SJCRH30 (cell line): ENCODE measurements at regions not wholly inside any gene's neighbourhood (a gene's known extent, or its start where the extent isn't known, plus 50 kb on each side); places are given as distances from the start of the nearest gene placed in this dataset.

Source experiments
- DNase-seq, 2 experiments: peaks; one replicate each; pipeline ENCODE4 v3.0.0-alpha.2; 2015 to 2020
- H3K27ac ChIP-seq: fragments of 250-450 bp; sonication (Bioruptor Pico); 2 replicates; pipeline ENCODE4 v1.5.1; 2020; ENCODE audit warnings: mild to moderate bottlenecking, moderate library complexity
- H3K27me3 ChIP-seq: fragments of 250-450 bp; sonication (Bioruptor Pico); 2 replicates; pipeline ENCODE4 v1.5.1; 2020; ENCODE audit warnings: mild to moderate bottlenecking, moderate library complexity
- H3K36me3 ChIP-seq: fragments of 250-450 bp; sonication (Bioruptor Pico); 2 replicates; pipeline ENCODE4 v1.5.1; 2020; ENCODE audit warnings: mild to moderate bottlenecking, moderate library complexity
- H3K4me1 ChIP-seq: fragments of 250-450 bp; sonication (Bioruptor Pico); 2 replicates; pipeline ENCODE4 v1.5.1; 2020; ENCODE audit warnings: mild to moderate bottlenecking, moderate library complexity
- H3K4me3 ChIP-seq: fragments of 250-450 bp; sonication (Bioruptor Pico); 2 replicates; pipeline ENCODE4 v1.5.1; 2020; ENCODE audit warnings: mild to moderate bottlenecking, moderate library complexity
- H3K9me3 ChIP-seq: fragments of 250-450 bp; sonication (Bioruptor Pico); replicated peaks from 2 replicates; pipeline ENCODE4 v1.5.1; 2020; ENCODE audit warnings: mild to moderate bottlenecking, moderate library complexity

DNA sequence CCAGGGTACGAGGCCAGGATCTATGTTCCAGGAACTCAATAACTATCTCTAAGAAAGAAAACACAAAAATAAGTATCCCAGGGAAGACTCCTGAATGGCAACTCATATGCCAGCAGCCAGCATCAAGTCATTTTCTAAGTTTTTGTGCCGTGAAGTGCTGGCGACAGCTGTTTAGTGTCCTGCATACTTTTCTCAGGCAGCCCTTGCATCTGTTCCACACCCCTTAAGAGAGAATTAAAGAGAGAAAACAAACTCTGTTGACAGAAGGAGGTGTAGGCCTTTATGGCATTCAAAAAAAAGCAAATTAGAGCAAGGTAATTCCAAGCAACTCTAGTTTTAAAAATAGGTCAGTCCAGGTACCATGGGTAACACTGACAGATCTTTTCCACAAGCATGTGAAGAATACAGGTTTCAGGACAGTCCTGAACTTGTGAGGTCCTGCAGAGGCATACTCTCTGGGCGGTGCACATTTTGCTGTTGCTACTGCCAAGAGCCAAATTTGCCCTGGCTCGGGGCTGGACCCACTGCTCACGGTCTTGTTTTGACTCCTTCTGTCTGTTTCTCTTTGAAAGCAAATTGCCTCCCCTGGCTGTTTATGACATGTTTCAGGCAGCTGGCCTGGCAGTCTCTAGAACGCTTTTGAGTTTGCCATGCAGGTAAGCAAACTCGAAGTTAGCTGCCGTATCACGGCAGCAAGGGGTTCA, 252.1 kb upstream of the ADAMTS9 start:
- no peaks in the 10 kb centered on the region for H3K27me3 ChIP-seq
- H3K4me1 ChIP-seq: peaks cover 8% of the 10 kb centered on the region; the same call in 1 of the 2 replicates
- H3K27ac ChIP-seq: peak overlapping the region; percentile 9; the same call in 1 of the 2 replicates
- peak; percentile 22 to 56 for DNase-seq
- no peaks in the 10 kb centered on the region for H3K36me3 ChIP-seq
- H3K9me3 ChIP-seq: no peaks in the 10 kb centered on the region
- no peak overlapping the region for H3K4me3 ChIP-seq

DNA sequence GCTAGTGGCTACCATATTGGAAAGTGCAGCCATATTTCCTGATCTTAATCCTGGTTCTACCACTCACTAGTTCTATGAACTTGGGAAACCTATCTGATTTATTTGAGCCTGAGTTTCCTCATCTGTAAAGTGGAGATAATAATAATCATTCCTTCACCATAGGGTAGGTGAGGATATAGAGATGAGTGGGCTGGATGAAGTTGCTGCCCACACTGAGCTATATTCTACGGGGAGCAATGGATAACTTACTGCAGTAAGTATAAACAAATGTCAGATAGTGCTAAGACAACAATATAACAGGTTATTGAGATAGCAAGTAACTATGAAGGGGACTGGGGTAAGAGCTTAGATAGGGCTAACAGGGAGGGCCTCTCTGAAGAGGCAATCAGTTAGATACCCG, 251.5 kb upstream of the ADAMTS9 start:
- no peaks in the 10 kb centered on the region for H3K36me3 ChIP-seq
- no peak for DNase-seq
- peaks cover 8% of the 10 kb centered on the region; the same call in 1 of the 2 replicates for H3K4me1 ChIP-seq
- no peaks in the 10 kb centered on the region for H3K9me3 ChIP-seq
- no peak overlapping the region for H3K4me3 ChIP-seq
- H3K27ac ChIP-seq: peak overlapping the region; percentile 9; the same call in 1 of the 2 replicates
- no peaks in the 10 kb centered on the region for H3K27me3 ChIP-seq

DNA sequence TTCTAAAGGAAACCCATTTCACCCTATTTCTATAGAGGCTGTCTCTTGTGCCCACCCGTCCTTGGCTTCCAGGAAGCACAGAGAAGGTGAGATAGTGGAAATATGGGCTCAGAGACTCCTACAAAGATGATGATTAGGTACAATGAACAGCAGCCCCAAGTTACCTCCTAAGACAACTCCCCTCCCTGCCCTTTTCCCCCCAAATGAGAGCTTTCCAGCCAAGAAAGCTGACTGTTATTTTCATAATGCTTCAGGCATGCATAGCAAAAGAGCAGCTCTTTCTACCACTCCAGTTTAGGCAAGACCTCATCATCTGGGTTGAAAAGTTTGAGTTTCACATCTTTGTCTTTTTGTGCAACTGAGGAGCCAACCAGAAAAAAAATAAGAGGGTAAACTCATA, 248.8 kb upstream of the ADAMTS9 start:
- Histone ChIP-seq H3K27ac (no peak overlapping the region), H3K4me1 (peaks cover 8% of the 10 kb centered on the region; the same call in 1 of the 2 replicates), H3K9me3 (no peaks in the 10 kb centered on the region), H3K36me3 (no peaks in the 10 kb centered on the region), H3K4me3 (no peak overlapping the region), H3K27me3 (no peaks in the 10 kb centered on the region)
- DNase-seq: no peak

DNA sequence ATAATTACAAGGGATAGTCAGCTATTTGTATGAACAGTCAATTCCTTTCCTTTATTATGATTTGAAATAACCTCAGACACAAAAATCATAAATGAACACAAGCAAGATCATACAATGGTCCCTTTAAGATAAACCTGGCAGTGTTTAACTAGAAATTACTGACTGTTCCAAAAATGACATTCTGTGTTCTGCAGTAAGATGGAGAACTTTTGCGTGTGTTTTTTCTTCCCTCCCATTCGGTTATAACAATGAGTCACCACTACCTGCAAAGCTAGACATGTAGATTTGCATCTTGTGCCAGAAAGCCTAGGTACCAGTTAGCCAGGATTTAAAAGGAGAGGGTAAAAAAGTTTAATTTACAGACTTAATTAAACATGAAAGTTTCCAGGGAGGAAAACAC, 248.2 kb upstream of the ADAMTS9 start:
- no peak for DNase-seq
- H3K27me3 ChIP-seq: no peaks in the 10 kb centered on the region
- no peak overlapping the region for H3K27ac ChIP-seq

DNA sequence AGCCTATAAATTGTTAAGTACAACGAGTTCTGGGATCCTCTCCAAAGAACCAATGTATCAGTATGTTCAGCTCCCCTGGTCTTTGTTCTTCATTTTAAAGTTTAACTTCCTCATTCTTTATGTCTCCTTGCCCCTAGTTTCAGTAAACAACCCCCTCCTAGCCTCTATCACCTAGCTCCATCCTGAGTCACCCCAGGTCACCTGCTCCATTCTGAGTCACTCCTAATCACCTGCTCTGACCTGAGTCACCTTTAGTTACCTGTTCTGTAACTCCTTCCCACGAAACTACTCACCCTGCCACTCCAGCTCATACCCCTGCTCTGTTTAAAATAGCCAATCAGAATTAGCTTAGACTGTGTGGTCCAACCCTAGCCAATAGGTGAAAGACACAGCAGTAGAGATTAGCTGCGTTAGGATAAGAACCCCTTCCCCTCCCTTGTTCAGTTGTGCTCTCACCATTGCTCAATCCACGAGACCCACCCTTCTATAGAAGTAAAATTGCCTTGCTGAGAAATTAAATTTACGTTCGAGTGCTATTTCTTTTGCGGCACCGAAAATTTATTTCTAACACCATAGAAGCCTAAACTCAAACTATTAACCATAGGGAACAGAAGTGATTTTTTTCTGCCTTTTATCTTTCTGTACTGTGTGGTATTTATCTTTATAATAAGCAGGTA, 245.0 kb upstream of the ADAMTS9 start:
- H3K27me3 ChIP-seq: no peaks in the 10 kb centered on the region
- no peaks in the 10 kb centered on the region for H3K9me3 ChIP-seq
- no peaks in the 10 kb centered on the region for H3K4me1 ChIP-seq
- H3K27ac ChIP-seq: no peak overlapping the region
- H3K36me3 ChIP-seq: no peaks in the 10 kb centered on the region
- DNase-seq: no peak
- no peak overlapping the region for H3K4me3 ChIP-seq

More for the DNA sequence above, 248.2 kb upstream of the ADAMTS9 start:
- Histone ChIP-seq H3K9me3 (no peaks in the 10 kb centered on the region), H3K4me3 (no peak overlapping the region), H3K4me1 (peaks cover 8% of the 10 kb centered on the region; the same call in 1 of the 2 replicates), H3K36me3 (no peaks in the 10 kb centered on the region)

DNA sequence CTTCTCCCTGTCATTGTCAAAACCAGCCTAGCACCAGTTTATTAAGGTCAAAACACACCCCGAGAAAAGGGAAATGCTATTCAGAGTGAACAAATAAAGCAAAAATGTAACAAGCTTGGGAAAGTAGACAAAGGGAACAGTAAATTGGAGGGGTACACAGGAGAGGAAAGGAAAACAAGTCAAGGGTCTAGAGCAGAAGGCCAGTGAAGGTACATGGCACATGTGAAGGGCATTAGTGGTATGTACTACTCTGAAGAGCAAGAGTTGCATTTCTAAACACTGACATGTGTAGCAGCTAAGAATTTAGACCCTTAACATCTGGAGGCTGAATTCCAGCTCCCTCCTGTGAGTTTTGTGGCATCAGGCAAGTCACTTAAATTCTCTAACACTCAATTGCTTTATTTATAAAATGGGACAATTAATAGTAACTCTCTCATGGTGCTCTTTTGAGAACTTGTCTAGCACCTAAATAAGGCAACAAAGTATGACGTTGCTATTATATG, 244.3 kb upstream of the ADAMTS9 start:
- DNase-seq: no peak
- Histone ChIP-seq H3K27ac (no peak overlapping the region), H3K36me3 (no peaks in the 10 kb centered on the region), H3K27me3 (no peaks in the 10 kb centered on the region), H3K4me3 (no peak overlapping the region), H3K9me3 (no peaks in the 10 kb centered on the region), H3K4me1 (no peaks in the 10 kb centered on the region)

DNA sequence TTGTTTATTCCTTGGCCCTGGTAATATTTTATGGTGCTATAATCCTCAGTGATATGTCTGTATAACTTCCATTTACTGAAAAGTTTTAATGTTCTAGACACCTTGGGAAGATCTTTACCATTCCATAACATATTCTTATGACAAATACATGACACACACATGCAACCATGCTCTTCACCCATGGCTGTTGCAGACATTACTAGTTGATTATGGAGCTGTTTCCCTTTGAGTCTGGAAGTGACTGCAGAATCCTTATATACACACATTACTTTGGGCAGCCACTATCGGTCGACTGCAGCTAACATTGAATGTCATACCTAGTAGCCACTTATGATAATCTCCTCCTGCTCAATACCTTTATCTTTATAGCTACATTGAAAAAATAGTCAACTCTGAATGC, 243.1 kb upstream of the ADAMTS9 start:
- Histone ChIP-seq H3K36me3 (no peaks in the 10 kb centered on the region), H3K27ac (no peak overlapping the region), H3K4me3 (no peak overlapping the region), H3K9me3 (no peaks in the 10 kb centered on the region), H3K4me1 (no peaks in the 10 kb centered on the region), H3K27me3 (no peaks in the 10 kb centered on the region)
- no peak for DNase-seq

DNA sequence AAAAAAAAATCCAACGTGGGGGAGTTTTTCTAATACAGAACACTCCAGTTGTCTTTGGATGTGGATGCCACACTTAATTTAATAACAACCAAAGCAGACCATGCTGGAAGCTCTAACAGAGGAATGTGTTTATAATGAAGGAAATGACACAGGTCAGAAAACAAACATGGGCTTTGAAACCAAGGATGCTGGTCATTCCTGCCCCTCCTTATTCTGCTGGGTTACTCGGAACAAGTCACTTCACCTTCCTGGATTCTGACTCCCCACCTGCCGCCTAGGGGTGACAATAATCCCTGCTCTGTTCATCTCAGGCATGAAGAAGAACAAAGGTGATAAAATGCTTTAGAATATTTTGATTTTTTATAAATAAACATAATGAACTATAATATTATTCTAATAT, 240.9 kb upstream of the ADAMTS9 start:
- DNase-seq: no peak
- Histone ChIP-seq H3K4me1 (peaks cover 9% of the 10 kb centered on the region), H3K27me3 (no peaks in the 10 kb centered on the region), H3K9me3 (no peaks in the 10 kb centered on the region), H3K4me3 (no peak overlapping the region), H3K36me3 (no peaks in the 10 kb centered on the region), H3K27ac (no peak overlapping the region)

DNA sequence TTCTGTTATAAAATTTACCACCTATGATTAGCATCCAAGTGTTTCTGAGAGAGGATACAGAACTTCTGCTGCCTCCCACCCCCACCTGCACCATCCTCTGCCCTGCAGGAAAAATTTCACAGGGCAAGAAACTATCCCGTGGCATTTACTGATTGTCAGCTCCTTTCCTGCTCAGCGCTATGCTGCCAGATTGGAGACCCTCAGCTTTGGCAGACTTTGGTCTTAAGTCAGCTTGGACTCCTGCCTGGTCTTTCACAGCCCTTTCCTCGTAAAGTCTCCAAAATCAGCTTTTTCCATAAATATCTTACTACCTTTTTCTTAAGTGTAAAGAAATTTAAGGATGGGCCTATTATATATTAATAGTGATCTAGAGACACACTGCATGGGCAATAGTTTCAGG, 239.9 kb upstream of the ADAMTS9 start:
- no peak for DNase-seq
- Histone ChIP-seq H3K4me1 (peaks cover 9% of the 10 kb centered on the region), H3K4me3 (no peak overlapping the region), H3K9me3 (no peaks in the 10 kb centered on the region), H3K36me3 (no peaks in the 10 kb centered on the region), H3K27me3 (no peaks in the 10 kb centered on the region), H3K27ac (no peak overlapping the region)

DNA sequence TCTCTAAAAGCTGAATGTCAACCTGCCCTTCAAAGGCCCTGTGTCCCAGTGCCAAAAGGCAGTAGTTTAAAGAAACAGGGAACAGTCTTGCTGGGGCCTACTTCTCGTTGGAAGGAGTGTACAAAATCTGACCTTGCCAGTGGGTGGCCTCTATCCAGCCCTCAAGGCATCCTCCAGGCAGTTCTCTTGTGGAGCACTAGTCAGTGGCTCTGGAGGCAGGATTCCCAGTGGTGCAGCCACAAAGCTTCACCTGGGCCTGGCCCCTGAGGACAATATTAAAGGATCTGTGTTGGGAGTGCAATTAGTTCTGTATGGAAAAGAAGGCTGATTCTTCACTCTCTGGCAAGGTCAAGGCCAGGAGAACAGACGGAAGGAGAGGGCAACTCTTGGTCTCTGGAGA, 237.8 kb upstream of the ADAMTS9 start:
- no peaks in the 10 kb centered on the region for H3K27me3 ChIP-seq
- no peaks in the 10 kb centered on the region for H3K9me3 ChIP-seq
- peak in 1 of 2 experiments; percentile 6 for DNase-seq
- H3K4me1 ChIP-seq: peaks cover 9% of the 10 kb centered on the region
- no peak overlapping the region for H3K27ac ChIP-seq
- no peak overlapping the region for H3K4me3 ChIP-seq
- no peaks in the 10 kb centered on the region for H3K36me3 ChIP-seq

DNA sequence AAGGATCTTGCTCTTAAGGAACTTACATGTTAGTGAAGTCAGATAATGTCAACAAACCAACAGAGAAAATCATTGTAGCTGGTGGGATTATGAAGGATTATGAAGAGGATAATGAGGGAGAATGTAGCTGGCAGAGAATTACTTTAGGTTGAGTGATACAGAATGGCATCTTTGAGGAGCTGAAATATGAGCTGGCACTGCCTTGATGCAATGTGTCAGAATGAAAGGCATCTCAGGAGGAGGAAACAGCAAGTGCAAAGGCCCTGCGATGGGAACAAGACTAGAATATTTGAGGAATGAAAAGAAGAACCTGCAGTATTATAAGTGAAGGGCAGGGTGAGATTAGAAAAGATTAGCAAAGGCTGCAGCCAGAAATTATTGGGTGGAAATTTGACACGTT, 237.2 kb upstream of the ADAMTS9 start:
- Histone ChIP-seq H3K27me3 (no peaks in the 10 kb centered on the region), H3K36me3 (no peaks in the 10 kb centered on the region), H3K4me3 (no peak overlapping the region), H3K27ac (no peak overlapping the region; the same call in 1 of the 2 replicates), H3K4me1 (peaks cover 9% of the 10 kb centered on the region), H3K9me3 (no peaks in the 10 kb centered on the region)
- DNase-seq: peak; percentile 13 to 73

DNA sequence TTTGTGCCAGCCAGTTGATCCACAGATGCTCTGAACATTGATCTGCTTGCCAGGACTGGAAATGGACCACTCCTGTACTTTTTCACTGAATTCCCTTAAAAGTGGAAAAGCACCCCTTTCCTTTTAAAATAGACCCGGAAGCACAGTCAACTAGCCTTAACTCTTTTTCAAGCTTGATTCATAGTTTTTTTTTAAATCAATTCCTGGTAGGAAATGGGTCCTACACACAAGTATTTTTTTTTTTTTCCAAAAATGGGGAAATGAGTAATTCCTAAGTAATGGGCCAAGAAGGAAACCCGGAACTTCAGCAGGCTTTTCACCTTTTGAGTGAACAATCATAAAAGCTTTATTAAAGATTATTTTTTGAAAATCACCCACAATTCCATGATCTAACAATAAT, 234.4 kb upstream of the ADAMTS9 start:
- H3K4me3 ChIP-seq: no peak overlapping the region
- no peaks in the 10 kb centered on the region for H3K36me3 ChIP-seq
- H3K4me1 ChIP-seq: peaks cover 11% of the 10 kb centered on the region
- no peak overlapping the region for H3K27ac ChIP-seq
- no peaks in the 10 kb centered on the region for H3K27me3 ChIP-seq
- no peaks in the 10 kb centered on the region for H3K9me3 ChIP-seq
- no peak for DNase-seq

DNA sequence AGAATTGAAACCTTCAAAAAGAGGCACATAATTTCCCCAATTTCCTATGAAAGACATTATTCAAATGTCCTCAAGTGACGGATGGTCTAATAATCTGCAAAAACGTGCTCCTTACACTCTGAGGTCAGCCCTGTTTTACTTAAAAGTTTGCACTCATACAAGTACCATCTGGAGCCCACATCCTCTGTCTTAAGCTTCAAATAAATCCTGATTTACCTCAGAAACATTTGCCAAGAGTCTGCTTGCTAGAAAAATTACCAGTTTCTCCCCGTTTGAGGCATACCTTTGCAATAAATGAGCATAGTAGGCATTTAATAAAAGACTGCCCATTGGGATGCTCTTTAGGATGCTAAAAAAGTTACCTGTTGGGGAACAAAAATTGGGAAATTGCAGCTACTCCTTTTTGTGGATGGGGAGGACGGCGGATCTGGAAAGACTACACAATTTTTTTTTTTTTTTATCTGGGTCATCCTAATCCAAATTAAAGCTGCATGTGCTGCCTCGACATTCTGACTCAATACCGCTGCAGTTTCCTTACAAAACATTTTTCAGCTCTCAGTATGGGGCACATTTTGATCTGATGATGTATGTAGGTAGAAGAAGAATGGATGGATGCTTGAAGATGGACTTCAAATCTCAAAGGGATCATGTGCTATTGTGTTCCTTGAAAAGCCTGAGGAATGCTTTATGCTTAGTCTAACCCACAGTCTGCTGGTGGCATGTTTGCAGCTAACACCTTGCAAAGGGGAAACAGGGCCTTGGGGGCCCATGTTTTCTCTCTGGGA, 233.7 kb upstream of the ADAMTS9 start:
- Histone ChIP-seq H3K27ac (no peak overlapping the region), H3K9me3 (no peaks in the 10 kb centered on the region), H3K4me3 (no peak overlapping the region), H3K4me1 (peaks cover 12% of the 10 kb centered on the region), H3K27me3 (no peaks in the 10 kb centered on the region), H3K36me3 (no peaks in the 10 kb centered on the region)
- DNase-seq: no peak

DNA sequence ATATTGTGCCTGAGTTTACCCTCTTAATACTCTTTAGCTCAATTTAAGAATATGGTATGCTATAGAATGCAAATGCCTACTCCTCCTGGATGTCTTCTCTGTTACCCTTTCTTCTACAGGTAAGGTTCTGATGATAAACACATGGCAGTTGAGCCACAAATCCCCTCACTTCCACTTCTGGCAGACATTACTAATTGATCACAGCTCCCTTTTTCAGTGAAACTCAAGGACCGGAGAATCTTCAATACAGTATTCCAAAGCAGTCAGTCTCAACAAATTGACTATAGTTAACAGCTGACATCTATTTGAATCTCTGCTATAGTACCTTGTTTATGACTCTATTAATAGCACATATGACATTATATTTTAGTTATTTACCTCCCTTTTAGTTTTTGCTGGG, 232.1 kb upstream of the ADAMTS9 start:
- Histone ChIP-seq H3K9me3 (no peaks in the 10 kb centered on the region), H3K27ac (no peak overlapping the region), H3K4me1 (peaks cover 12% of the 10 kb centered on the region), H3K36me3 (no peaks in the 10 kb centered on the region), H3K27me3 (no peaks in the 10 kb centered on the region), H3K4me3 (no peak overlapping the region)
- DNase-seq: no peak

DNA sequence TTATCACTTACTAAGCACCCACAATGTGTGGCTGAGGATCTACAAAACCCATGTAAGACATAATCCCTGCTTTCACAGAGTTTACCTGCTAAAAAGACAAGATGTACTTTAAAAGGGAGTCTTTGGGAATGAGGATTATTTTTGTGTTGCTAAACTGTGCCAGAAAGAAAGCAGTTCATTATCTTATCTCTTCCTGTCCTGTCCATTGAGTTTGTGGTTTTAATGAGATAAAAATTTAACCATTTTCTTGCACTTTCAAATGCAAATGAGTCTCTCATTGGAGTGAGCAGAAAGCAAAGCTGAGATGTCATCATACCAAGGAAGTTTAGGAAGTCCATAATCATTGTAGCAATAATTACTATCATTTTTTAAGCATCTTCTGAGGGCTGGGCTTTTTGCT, 231.2 kb upstream of the ADAMTS9 start:
- no peak for DNase-seq
- Histone ChIP-seq H3K27me3 (no peaks in the 10 kb centered on the region), H3K27ac (no peak overlapping the region), H3K9me3 (no peaks in the 10 kb centered on the region), H3K4me1 (peaks cover 13% of the 10 kb centered on the region), H3K36me3 (no peaks in the 10 kb centered on the region), H3K4me3 (no peak overlapping the region)
